ENCODE measurements at regions not wholly inside any gene's neighbourhood (a gene's known extent, or its start where the extent isn't known, plus 50 kb on each side); places are given as distances from the start of the nearest gene placed in this dataset.
"Not testable (repeated sequence)": the region's sequence is repeated elsewhere in the genome, so short reads cannot be mapped to it uniquely, and the experiment has no call there.

- no peak for DNase-seq (ENCODE audit: extremely low read depth, low read depth, low spot score)
Measured at GRCh38 chr13:73820285-73820684, 313.9 kb downstream of the KLF12 start.

DNA sequence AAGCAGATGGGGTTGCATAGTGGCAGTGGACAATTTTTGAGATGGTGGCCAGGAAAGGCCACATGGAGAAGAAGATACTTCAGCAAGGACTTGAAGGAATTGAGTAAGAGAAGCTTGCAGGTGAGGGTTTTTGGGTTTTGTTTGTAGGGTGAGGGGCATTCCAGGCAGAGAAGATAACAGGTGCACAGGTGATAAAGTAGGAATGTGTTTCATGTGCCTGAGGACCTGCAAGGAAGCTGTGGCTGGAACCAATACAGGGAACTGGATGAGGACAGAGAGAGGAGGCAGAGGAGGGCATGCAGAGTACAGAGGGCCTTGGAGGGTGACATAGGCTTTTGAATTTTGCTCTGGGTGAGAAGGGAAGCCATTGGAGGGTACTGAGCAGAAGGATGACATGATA is 314.5 kb downstream of the KLF12 start:
- DNase-seq (ENCODE audit: extremely low read depth, low read depth, low spot score): no peak

DNA sequence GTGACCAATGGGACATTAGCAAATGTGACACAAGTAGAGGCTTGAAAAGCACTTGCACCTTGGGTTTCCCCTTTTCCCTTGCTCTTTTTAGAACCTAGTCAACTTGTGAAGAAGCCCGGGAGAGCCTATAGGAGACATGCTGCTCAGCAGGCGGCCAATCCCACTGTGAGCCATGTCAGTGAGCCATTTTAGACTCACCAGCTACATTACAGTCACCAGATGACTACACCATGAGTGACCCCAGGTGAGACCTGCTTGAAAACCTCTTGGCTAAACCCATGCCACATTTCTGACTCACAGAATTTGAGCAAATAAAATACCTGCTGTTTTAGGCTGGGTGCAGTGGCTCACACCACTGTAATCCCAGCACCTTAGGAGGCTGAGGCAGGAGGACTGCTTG is 317.5 kb downstream of the KLF12 start:
- DNase-seq (ENCODE audit: extremely low read depth, low read depth, low spot score): no peak

DNA sequence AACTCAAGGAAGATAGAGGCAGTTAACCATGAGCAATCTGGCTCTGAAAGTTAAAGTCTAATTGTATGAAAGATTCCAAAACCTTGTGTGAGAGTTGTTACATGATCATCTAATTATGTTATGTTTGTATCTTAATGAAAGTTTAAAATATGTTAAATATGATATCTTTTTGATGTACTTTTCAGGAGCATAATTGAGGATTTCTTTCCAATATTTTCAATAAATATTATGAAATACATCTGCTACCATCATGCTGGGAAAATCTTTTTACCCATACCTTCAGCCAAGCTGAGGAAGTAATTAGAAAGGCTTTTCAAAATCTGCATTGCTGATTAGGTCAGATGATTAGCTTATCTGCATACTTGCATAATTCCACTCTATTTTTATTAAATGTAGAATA is 318.4 kb downstream of the KLF12 start:
- DNase-seq (ENCODE audit: extremely low read depth, low read depth, low spot score): no peak

DNA sequence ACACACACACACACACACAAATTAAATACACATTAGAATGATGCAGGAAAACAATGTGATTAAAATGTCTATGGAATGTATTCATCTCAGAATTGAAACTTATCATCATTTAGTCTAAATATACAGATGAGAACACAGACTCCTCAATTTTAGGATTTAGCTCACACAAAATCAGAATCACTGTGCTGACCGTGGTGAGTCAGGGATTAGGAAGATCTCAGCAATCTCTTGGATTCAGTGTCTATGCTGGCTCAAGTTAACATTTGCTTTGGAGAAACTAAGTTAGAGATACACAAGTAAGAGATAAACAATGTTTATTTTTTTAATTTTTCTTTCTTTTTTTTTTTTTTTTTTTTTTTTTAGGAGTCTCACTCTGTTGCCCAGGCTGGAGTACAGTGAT is 323.6 kb downstream of the KLF12 start:
- DNase-seq (ENCODE audit: extremely low read depth, low read depth, low spot score): no peak

- DNase-seq (ENCODE audit: extremely low read depth, low read depth, low spot score): no peak
Measured at GRCh38 chr13:73809561-73809960, 324.6 kb downstream of the KLF12 start.

GRCh38 chr13:73808318-73808717 is 325.9 kb downstream of the KLF12 start:
- no peak for DNase-seq (ENCODE audit: extremely low read depth, low read depth, low spot score)

DNA sequence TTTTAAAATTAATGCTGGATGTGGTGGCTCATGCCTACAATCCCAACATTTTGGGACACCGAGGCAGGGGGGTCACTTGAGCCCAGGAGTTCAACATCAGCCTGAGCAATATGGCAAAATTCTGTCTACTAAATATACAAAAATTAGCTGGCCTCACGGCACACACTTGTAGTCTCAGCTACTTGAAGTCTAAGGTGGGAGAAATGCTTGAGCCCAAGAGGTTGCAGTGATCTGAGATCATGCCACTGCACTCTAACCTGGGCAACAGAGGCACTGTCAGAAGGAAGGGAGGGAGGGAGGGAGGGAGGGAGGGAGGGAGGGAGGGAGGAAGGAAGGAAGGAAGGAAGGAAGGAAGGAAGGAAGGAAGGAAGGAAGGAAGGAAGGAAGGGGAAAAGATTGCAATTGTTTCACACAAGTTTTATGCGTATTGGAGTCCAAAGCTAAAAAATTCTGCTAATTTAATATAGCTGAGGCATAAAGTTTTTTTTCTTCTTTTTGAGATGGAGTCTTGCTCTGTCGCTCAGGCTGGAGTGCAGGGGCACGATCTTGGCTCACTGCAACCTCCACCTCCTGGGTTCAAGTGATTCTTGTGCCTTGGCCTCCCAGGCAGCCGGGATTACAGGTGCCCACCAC is 328.8 kb downstream of the KLF12 start:
- DNase-seq (ENCODE audit: extremely low read depth, low read depth, low spot score): not testable (repeated sequence)

DNA sequence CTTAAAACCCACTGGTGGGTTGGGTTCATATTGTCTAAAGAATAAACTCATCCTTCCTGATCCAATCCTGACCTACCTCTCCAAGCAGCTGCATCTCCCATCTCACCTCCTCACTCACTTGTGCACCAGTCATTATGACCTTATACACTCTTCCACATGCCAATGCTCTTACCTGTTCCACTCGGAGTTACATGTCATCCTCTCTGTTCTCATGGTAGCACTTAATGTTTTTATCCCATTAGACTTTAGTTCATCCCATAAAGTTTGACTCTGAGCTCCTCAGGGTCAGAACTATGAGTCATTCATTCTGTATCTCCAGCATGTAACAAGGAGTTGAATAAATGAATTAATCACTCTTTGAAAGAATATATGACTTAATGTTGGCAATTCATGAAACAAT is 330.2 kb downstream of the KLF12 start:
- no peak for DNase-seq (ENCODE audit: extremely low read depth, low read depth, low spot score)

DNA sequence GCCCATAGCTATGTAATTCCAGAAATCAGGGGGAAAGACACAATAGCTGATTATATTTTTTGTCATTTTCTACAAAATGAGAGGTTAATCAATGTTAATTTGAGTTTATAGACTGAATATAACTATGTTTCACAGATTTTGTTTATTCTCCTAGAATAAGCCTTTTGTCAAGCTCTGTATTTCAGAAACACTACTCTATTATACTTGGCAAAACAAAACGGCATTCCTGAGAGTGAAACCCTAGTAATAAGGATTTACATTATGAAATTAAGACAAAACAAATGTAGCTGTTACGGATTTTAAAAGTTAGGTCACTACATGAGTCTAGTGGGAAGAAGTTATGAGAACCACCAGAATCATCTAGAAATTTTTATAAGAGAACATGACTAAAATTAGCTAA is 334.2 kb downstream of the KLF12 start:
- no peak for DNase-seq (ENCODE audit: extremely low read depth, low read depth, low spot score)

- DNase-seq (ENCODE audit: extremely low read depth, low read depth, low spot score): no peak
Measured at GRCh38 chr13:73794755-73795154, 339.4 kb downstream of the KLF12 start.

GRCh38 chr13:73793361-73793760 is 340.8 kb downstream of the KLF12 start:
- DNase-seq (ENCODE audit: extremely low read depth, low read depth, low spot score): no peak

DNA sequence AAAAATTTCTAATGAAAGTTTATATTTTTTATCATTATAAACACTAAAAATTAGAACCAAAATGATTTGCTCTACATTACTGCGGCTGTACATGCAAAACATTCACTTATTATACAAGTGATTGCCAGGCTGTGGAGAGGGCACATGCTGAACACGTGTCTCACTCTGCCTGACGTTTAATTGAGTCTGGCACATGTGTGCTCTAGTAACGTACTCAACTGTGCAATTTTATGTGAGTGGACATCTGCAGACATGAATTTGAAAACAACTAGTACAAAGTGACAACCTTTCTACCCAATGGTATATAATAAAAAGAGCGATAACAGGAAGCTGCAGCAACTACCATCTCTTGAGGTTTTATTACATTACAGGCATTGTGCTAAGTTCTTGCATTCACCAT is 341.4 kb downstream of the KLF12 start:
- DNase-seq (ENCODE audit: extremely low read depth, low read depth, low spot score): no peak

GRCh38 chr13:73782450-73783449 is 351.5 kb downstream of the KLF12 start:
- DNase-seq (ENCODE audit: extremely low read depth, low read depth, low spot score): no peak

- DNase-seq (ENCODE audit: extremely low read depth, low read depth, low spot score): no peak
Measured at GRCh38 chr13:73781384-73781783, 352.8 kb downstream of the KLF12 start.

DNA sequence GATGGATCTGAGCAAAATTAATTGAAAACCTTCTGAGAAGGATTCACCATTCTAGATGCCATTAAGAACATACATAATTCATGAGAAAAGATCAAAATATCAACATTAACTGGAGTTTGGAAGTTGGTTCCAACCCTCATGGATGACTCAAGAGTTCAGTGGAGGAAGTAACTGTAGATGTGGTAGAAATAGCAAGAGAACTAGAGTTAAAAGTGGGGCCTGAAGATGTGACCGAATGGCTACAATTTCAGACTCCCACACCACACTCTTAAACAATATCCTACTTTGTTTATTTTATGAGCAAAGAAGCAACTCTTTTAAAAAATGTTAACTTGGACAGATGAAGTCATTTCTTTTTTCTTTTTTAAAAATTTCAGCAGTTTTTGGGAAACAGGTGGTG is 354.3 kb downstream of the KLF12 start:
- DNase-seq (ENCODE audit: extremely low read depth, low read depth, low spot score): no peak

DNA sequence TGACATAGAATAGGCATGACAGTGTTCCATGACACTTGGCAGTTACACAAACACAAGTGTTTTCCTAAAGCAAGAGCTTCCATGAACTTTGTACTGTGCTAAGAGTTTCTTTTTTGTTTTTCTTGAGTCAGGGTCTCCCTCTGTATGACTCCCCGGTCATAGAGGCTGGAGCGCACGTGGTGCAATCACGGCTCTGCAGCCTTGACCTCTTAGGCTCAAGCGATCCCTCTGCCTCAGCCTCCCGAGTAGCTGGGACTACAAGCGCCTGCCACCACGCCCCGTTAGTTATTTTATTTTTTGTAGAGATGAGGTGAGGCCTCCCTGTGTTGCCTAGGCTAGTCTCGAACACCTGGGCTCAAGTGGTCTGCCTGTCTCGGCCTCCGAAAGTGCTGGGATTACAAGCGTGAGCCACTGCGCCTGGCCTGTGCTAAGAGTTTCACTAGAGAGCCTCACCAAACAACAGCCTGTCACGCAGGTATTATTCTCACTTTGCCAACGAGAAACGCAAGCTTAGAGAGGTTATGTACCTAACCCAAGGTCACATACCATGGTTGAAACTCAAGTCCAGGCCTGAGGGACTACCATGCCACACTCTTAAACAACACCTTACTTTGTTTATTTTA is 355.9 kb downstream of the KLF12 start:
- no peak for DNase-seq (ENCODE audit: extremely low read depth, low read depth, low spot score)

GRCh38 chr13:73777134-73777533 is 357.1 kb downstream of the KLF12 start:
- DNase-seq (ENCODE audit: extremely low read depth, low read depth, low spot score): no peak

GRCh38 chr13:73776151-73776785 is 357.9 kb downstream of the KLF12 start:
- no peak for DNase-seq (ENCODE audit: extremely low read depth, low read depth, low spot score)

- no peak for DNase-seq (ENCODE audit: extremely low read depth, low read depth, low spot score)
Measured at GRCh38 chr13:73773168-73773549, 361.0 kb downstream of the KLF12 start.

DNA sequence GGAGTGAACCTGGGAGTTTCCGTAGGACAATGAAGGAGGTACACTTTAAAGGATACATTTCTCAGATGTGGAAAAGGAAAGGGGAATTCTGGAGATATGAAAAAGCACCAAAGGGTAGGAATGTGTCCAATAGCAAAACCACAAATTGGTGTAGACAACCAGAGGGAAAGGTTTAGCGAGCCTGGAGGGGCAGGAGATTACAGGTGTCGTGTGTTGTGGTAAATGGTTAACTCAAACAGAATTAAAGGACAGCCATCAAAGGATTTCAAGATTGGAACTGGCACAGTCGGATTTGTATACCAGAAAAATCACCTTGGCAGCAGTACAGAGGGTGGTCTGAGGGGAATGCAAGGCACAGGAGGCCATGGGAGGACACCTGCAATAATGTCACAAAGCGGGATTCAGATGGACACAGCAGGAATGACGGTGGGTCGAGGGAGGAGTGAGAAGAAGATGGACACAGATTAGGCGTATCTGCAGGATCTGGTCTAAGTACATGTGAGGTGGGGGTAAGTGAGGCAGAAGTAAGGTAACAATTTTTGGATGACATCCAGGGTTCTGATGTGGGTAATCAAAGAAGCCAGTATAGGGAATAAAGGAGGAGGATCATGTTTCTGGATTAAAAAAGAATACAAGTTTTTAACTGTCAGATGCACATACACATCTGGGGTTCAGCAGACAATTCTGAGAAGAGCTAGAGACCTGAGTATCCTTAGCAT is 361.6 kb downstream of the KLF12 start:
- DNase-seq (ENCODE audit: extremely low read depth, low read depth, low spot score): no peak

Measured in glomerular endothelial cell (primary cell).